Endothelial cell of umbilical vein (primary cell): ENCODE measurements at regions not wholly inside any gene's neighbourhood (a gene's known extent, or its start where the extent isn't known, plus 50 kb on each side); places are given as distances from the start of the nearest gene placed in this dataset.

ENCODE experiments used
- BruUV-seq: library from RNA; stranded (reverse); fragments of 400-500 nt; replicated peaks from 2 replicates; lab custom pipeline; 2021; lab: Mats Ljungman, UMichigan
- CTCF ChIA-PET: fragments of 300-600, 350-600 bp; sonication (Branson Sonifier 250); formaldehyde crosslinking; loops from one replicate; lab custom pipeline; 2021; ENCODE audit warnings: antibody characterized with exemption, inconsistent platforms; lab: Charles Lee
- POLR2A ChIA-PET: fragments of 300-600, 350-600 bp; sonication (Branson Sonifier 250); formaldehyde crosslinking; loops from one replicate; lab custom pipeline; 2021; ENCODE audit warnings: antibody characterized with exemption, inconsistent platforms; lab: Charles Lee
- DNase-seq: peaks from one replicate; pipeline ENCODE4 v3.0.0-alpha.2; 2011; ENCODE audit warnings: low read depth, low spot score
- FAIRE-seq: peaks from 2 replicates; lab custom pipeline; 2011; peaks lifted over from hg19 to GRCh38; lab: Jason Lieb, UNC
- H2AFZ ChIP-seq: 2 replicates; pipeline ENCODE4 v1.6.0; 2012; ENCODE audit warnings: low read depth, low read length, control low read depth, inconsistent platforms
- H3K27ac ChIP-seq: 2 replicates; pipeline ENCODE4 v1.5.1; 2011; ENCODE audit warnings: low read depth, mild to moderate bottlenecking, control low read depth, low read length, moderate library complexity; ENCODE audit not compliant: insufficient read depth
- H3K27me3 ChIP-seq, 2 experiments: 2 replicates each; pipeline versions ENCODE4 v1.6.0 to v1.6.1; 2011; ENCODE audit warnings: low read length in 2 of 2, mixed read lengths in 1 of 2; ENCODE audit not compliant: control insufficient read depth in 2 of 2, insufficient read depth in 2 of 2
- H3K36me3 ChIP-seq, 2 experiments: 2 replicates in 1 of 2; 3 replicates in 1 of 2; pipeline ENCODE4 v1.5.1; 2011; ENCODE audit warnings: low read length in 2 of 2, mild to moderate bottlenecking in 1 of 2, moderate library complexity in 1 of 2; ENCODE audit not compliant: control insufficient read depth in 2 of 2, insufficient read depth in 2 of 2; ENCODE audit errors: extremely low read depth in 1 of 2
- H3K4me1 ChIP-seq: 3 replicates; pipeline ENCODE4 v1.5.1; 2011; ENCODE audit warnings: mild to moderate bottlenecking, low read length; ENCODE audit not compliant: control insufficient read depth, insufficient read depth; ENCODE audit errors: extremely low read depth
- H3K4me2 ChIP-seq: 2 replicates; pipeline ENCODE4 v1.6.1; 2011; ENCODE audit warnings: low read length, control low read depth, mixed read lengths; ENCODE audit not compliant: insufficient read depth
- H3K4me3 ChIP-seq, 3 experiments: fragments of 200-600 bp in 1 of 3; sonication (generic), shearing (Covaris generic) in 1 of 3; replicated peaks in 1 of 3; 2 replicates each; pipeline ENCODE4 v1.5.1; 2011 to 2016; ENCODE audit warnings: control low read depth in 3 of 3, low read length in 3 of 3, mild to moderate bottlenecking in 2 of 3, inconsistent platforms in 1 of 3, low read depth in 1 of 3, moderate library complexity in 1 of 3; ENCODE audit not compliant: insufficient read depth in 1 of 3
- H3K79me2 ChIP-seq: 2 replicates; pipeline ENCODE4 v1.6.0; 2012; ENCODE audit warnings: low read length, inconsistent platforms; ENCODE audit not compliant: control insufficient read depth, insufficient read depth
- H3K9ac ChIP-seq: replicated peaks from 2 replicates; pipeline ENCODE3; 2011; ENCODE audit warnings: low read length, control low read depth; ENCODE audit not compliant: insufficient read depth; ENCODE audit errors: extremely low read depth
- H3K9me1 ChIP-seq: replicated peaks from 3 replicates; pipeline ENCODE4 v1.6.0; 2011; ENCODE audit warnings: mild to moderate bottlenecking, low read length; ENCODE audit not compliant: control insufficient read depth, insufficient read depth; ENCODE audit errors: extremely low read depth
- H3K9me3 ChIP-seq: replicated peaks from 2 replicates; pipeline ENCODE4 v1.5.1; 2012; ENCODE audit warnings: low read length, inconsistent platforms; ENCODE audit not compliant: control insufficient read depth, insufficient read depth
- H4K20me1 ChIP-seq: replicated peaks from 2 replicates; pipeline ENCODE3; 2011; ENCODE audit warnings: mild to moderate bottlenecking, low read length; ENCODE audit not compliant: control insufficient read depth, insufficient read depth; ENCODE audit errors: extremely low read depth
- EZH2 ChIP-seq: IDR thresholded peaks from 2 replicates; pipeline ENCODE4 v1.6.1; 2012; ENCODE audit warnings: borderline replicate concordance, low read depth, mild to moderate bottlenecking, moderate library complexity, low read length, inconsistent platforms; ENCODE audit not compliant: severe bottlenecking
- FOS ChIP-seq: IDR thresholded peaks from 2 replicates; pipeline ENCODE4 v1.6.1; 2011; ENCODE audit warnings: mild to moderate bottlenecking, low read length, moderate library complexity, borderline replicate concordance; ENCODE audit not compliant: insufficient read depth
- GATA2 ChIP-seq: IDR thresholded peaks from 2 replicates; pipeline ENCODE4 v1.7.0; 2011; ENCODE audit warnings: low read depth, mild to moderate bottlenecking, moderate library complexity, mixed read lengths, low read length; ENCODE audit not compliant: insufficient read length, insufficient read depth
- JUN ChIP-seq: IDR thresholded peaks from 2 replicates; pipeline ENCODE4 v1.6.1; 2011; ENCODE audit warnings: borderline replicate concordance, low read depth; ENCODE audit not compliant: insufficient read length, insufficient read depth
- MYC ChIP-seq: IDR thresholded peaks from one replicate; pipeline ENCODE4 v1.6.1; 2011; ENCODE audit warnings: mild to moderate bottlenecking, low read depth, low read length
- POLR2A ChIP-seq: IDR thresholded peaks from 2 replicates; pipeline ENCODE4 v1.6.1; 2012; ENCODE audit warnings: low read depth, mild to moderate bottlenecking, control low read depth, low read length
- POLR2AphosphoS5 ChIP-seq: IDR thresholded peaks from 2 replicates; pipeline ENCODE4 v1.6.1; 2012; ENCODE audit warnings: low read depth, mild to moderate bottlenecking, control low read depth, low read length, moderate library complexity; ENCODE audit not compliant: insufficient read depth
- dilution Hi-C: fragments of 300-500 bp; cut with MboI; formaldehyde crosslinking; loops from one replicate; pipeline ENCODE4 v1.15.0; 2019; ENCODE audit warnings: low sequenced_read_pairs; ENCODE audit not compliant: extremely low pct_ligation_motif_present
- intact Hi-C: fragments of 100-400 bp; cut with micrococcal nuclease; formaldehyde crosslinking; loops from one replicate; pipeline ENCODE4 v1.10.0; 2022
- TF ChIP-seq, protein P1 (sequence below): IDR thresholded peaks from 2 replicates; pipeline ENCODE4 v1.6.1; 2011; ENCODE audit not compliant: insufficient read depth, insufficient read length
- TF ChIP-seq, protein P2 (sequence below), 2 donors: IDR thresholded peaks; 1 replicate in 1 of 2; 2 replicates in 1 of 2; pipeline ENCODE4 v1.5.1; 2011; ENCODE audit warnings: low read length in 2 of 2, mild to moderate bottlenecking in 2 of 2, moderate library complexity in 2 of 2, control low read depth in 1 of 2, inconsistent platforms in 1 of 2, low read depth in 1 of 2; ENCODE audit not compliant: insufficient read depth in 1 of 2; ENCODE audit errors: extremely low read depth in 1 of 2

DNA sequence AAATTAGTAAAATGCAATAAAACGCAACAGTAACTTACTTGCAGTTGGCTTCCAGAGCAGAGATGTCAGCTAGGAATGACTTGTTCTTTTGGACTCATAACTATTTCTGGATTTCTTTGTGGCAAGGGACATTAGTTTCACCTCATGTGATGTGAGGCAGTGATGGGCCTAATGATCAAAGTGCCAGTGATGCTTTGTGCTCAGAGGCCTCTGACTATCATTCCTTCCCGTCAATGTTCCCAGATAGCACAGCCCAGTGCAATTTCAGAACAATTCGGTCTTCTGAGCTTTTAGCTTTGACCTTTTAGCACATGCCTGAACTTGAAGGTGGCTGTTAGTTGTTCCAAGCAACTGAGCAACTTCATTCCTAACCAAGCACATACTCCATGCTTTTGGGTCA, 596.8 kb downstream of the TFAP2B start:
- no TSS peak for BruUV-seq
- dilution Hi-C loops (no loop called here), intact Hi-C loops (no loop called here)
- CTCF ChIA-PET, result no interaction called here
- Histone ChIP-seq H3K27ac (no peak overlapping the region), H3K79me2 (no peaks in the 10 kb centered on the region), H3K27me3 (no peaks in the 10 kb centered on the region), H3K9me1 (no peaks in the 10 kb centered on the region), H3K36me3 (no peaks in the 10 kb centered on the region), H3K4me2 (no peak overlapping the region), H3K9me3 (no peaks in the 10 kb centered on the region), H3K4me3 (no peak overlapping the region), H3K4me1 (no peaks in the 10 kb centered on the region), H3K9ac (no peak overlapping the region), H2AFZ (no peak overlapping the region), H4K20me1 (no peaks in the 10 kb centered on the region)
- TF ChIP-seq, protein P1, sequence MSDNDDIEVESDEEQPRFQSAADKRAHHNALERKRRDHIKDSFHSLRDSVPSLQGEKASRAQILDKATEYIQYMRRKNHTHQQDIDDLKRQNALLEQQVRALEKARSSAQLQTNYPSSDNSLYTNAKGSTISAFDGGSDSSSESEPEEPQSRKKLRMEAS, result no peak
- TF ChIP-seq MYC, result no peak
- no peak for TF ChIP-seq POLR2AphosphoS5
- no peak for TF ChIP-seq POLR2A
- TF ChIP-seq, protein P2, sequence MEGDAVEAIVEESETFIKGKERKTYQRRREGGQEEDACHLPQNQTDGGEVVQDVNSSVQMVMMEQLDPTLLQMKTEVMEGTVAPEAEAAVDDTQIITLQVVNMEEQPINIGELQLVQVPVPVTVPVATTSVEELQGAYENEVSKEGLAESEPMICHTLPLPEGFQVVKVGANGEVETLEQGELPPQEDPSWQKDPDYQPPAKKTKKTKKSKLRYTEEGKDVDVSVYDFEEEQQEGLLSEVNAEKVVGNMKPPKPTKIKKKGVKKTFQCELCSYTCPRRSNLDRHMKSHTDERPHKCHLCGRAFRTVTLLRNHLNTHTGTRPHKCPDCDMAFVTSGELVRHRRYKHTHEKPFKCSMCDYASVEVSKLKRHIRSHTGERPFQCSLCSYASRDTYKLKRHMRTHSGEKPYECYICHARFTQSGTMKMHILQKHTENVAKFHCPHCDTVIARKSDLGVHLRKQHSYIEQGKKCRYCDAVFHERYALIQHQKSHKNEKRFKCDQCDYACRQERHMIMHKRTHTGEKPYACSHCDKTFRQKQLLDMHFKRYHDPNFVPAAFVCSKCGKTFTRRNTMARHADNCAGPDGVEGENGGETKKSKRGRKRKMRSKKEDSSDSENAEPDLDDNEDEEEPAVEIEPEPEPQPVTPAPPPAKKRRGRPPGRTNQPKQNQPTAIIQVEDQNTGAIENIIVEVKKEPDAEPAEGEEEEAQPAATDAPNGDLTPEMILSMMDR (IDR thresholded peaks at IDR 0.05; ENCODE audit: extremely low read depth in 1 of 2, insufficient read depth in 1 of 2, low read depth in 1 of 2, low read length in 2 of 2), result no peak
- TF ChIP-seq EZH2, result no peak
- no peak for TF ChIP-seq JUN
- no peak for TF ChIP-seq GATA2
- no peak for TF ChIP-seq FOS
- POLR2A ChIA-PET, result no interaction called here
- FAIRE-seq, result no peak
- DNase-seq, result no peak
